ENCODE measurements at regions not wholly inside any gene's neighbourhood (a gene's known extent, or its start where the extent isn't known, plus 50 kb on each side); places are given as distances from the start of the nearest gene placed in this dataset.

DNA sequence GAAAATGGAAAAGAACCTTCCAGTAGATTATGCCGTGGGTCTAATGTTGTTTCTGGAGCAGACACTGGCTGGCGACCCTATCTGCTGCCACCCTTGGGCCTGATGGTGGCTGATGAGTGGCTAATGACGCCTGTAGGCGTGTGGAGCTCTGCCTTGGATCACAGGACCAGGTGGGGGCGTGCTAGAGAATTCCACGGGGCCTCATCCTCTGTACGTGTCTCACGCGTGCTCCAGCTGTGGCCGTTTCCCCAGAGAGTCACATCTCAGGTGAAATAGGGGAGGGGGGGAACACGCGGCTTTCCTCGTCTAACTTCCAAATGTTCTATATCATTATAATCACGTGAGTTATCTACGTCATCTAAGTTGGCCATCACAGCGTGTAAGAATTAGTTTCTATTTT lies 160.9 kb upstream of the SMIM21 start:
- TF ChIP-seq, protein P1, sequence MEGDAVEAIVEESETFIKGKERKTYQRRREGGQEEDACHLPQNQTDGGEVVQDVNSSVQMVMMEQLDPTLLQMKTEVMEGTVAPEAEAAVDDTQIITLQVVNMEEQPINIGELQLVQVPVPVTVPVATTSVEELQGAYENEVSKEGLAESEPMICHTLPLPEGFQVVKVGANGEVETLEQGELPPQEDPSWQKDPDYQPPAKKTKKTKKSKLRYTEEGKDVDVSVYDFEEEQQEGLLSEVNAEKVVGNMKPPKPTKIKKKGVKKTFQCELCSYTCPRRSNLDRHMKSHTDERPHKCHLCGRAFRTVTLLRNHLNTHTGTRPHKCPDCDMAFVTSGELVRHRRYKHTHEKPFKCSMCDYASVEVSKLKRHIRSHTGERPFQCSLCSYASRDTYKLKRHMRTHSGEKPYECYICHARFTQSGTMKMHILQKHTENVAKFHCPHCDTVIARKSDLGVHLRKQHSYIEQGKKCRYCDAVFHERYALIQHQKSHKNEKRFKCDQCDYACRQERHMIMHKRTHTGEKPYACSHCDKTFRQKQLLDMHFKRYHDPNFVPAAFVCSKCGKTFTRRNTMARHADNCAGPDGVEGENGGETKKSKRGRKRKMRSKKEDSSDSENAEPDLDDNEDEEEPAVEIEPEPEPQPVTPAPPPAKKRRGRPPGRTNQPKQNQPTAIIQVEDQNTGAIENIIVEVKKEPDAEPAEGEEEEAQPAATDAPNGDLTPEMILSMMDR (conservative IDR thresholded peaks at IDR 0.05): no peak
- H3K79me2 ChIP-seq (ENCODE audit: low read depth): no peaks in the 10 kb centered on the region
- no peak for DNase-seq
- intact Hi-C loops (cut with micrococcal nuclease; ENCODE audit: unreplicated experiment): no loop called here
- no peaks in the 10 kb centered on the region for H4K20me1 ChIP-seq (ENCODE audit: insufficient read depth)
- no peaks in the 10 kb centered on the region for H3K4me1 ChIP-seq (replicated peaks; ENCODE audit: insufficient read depth)
- no peak overlapping the region for H3K4me2 ChIP-seq
- no peaks in the 10 kb centered on the region for H3F3A ChIP-seq (ENCODE audit: insufficient read depth, low read depth)
- H3K4me3 ChIP-seq: no peak overlapping the region
- H3K27ac ChIP-seq: no peak overlapping the region
- H2AFZ ChIP-seq: no peak overlapping the region
- H3K27me3 ChIP-seq (ENCODE audit: insufficient read depth, low read depth): peaks cover 21% of the 10 kb centered on the region
- peaks cover 6% of the 10 kb centered on the region for H3K9me3 ChIP-seq (ENCODE audit: insufficient read depth, low read depth)
- H3K36me3 ChIP-seq (ENCODE audit: low read depth): no peaks in the 10 kb centered on the region
- POLR2A ChIA-PET (ENCODE audit: unreplicated experiment): no interaction called here
- BruUV-seq (replicated peaks): no TSS peak
- no peaks in the 10 kb centered on the region for H3K9me2 ChIP-seq (ENCODE audit: insufficient read depth)
- CTCF ChIA-PET: no interaction called here

DNA sequence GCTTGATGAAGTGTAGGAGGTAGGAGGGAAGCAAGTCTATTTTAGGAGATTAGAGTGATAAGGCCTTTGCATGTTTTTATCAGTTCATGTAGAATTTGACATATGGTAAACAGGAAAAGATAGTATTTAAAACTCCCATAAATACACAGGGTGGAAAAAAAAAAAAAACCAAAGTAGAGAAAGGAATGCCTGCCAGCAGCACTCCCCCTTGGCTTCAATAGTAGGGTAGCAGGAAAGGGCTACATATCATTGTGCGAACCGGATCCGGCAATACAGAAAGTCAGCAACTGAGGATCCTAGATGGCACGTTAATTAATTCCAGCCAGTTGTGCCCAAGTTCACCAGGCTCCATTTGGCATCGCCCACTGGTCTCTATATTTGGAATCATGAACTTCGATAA lies 159.6 kb upstream of the SMIM21 start:
- Histone ChIP-seq H3K4me3 (no peak overlapping the region), H3K27ac (no peak overlapping the region), H3K9me3 (ENCODE audit: insufficient read depth, low read depth) (no peaks in the 10 kb centered on the region; the same call in 1 of the 2 replicates), H4K20me1 (ENCODE audit: insufficient read depth) (no peaks in the 10 kb centered on the region), H3K4me2 (no peak overlapping the region), H3K79me2 (ENCODE audit: low read depth) (no peaks in the 10 kb centered on the region), H3K36me3 (ENCODE audit: low read depth) (no peaks in the 10 kb centered on the region), H3K9me2 (ENCODE audit: insufficient read depth) (no peaks in the 10 kb centered on the region), H3K27me3 (ENCODE audit: insufficient read depth, low read depth) (peaks cover 21% of the 10 kb centered on the region), H2AFZ (no peak overlapping the region), H3K4me1 (replicated peaks; ENCODE audit: insufficient read depth) (no peaks in the 10 kb centered on the region), H3F3A (ENCODE audit: insufficient read depth, low read depth) (no peaks in the 10 kb centered on the region)
- POLR2A ChIA-PET (ENCODE audit: unreplicated experiment): no interaction called here
- TF ChIP-seq, protein P1 (conservative IDR thresholded peaks at IDR 0.05): no peak
- no peak for TF ChIP-seq EZH2 (IDR thresholded peaks at IDR 0.05; ENCODE audit: low read depth)
- BruUV-seq (replicated peaks): no TSS peak
- no peak for DNase-seq
- intact Hi-C loops (cut with micrococcal nuclease; ENCODE audit: unreplicated experiment): no loop called here
- CTCF ChIA-PET: no interaction called here

DNA sequence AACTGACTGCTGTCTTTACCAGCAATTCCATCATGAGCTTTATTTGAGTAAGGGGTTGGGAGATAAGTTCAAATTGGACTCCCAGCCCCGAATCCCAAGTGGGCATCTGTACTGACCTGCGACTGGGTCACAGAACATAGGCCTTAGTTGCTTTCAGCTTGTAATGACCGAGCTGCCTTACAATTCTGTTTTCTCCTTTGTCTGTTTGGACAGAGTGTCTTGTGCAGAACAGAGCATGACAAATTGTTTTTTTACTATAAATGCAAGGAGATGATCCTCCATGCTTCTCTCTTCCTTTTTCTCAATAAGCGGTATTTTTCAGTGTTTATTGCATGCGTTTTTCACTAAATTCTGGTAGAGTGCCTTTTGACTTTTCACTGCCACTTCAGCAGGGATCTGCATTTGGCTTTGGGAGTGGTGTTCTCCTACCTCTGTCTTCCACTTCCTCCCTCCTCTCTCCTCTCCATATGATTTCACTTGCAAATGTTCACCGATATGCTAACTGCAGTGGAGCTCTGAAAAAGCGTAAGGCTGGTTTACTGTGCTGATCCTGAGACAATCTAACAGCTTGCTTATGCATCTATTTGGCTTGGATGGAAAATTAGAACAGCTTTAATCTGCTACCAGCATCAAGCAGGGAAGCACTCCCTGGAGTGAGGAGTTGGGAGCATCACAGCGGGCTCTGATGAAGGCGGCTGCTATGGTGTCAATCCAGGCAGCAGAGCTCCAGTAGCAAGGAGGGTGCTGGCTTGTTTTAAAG lies 158.8 kb upstream of the SMIM21 start:
- no peak overlapping the region for H2AFZ ChIP-seq
- H3K4me3 ChIP-seq: no peak overlapping the region
- intact Hi-C loops (cut with micrococcal nuclease; ENCODE audit: unreplicated experiment): no loop called here
- no peak overlapping the region for H3K4me2 ChIP-seq
- POLR2A ChIA-PET (ENCODE audit: unreplicated experiment): no interaction called here
- DNase-seq: no peak
- CTCF ChIA-PET: no interaction called here
- H3K79me2 ChIP-seq (ENCODE audit: low read depth): no peaks in the 10 kb centered on the region
- H3F3A ChIP-seq (ENCODE audit: insufficient read depth, low read depth): no peaks in the 10 kb centered on the region
- H3K27ac ChIP-seq: no peak overlapping the region
- no peaks in the 10 kb centered on the region for H3K9me3 ChIP-seq (ENCODE audit: insufficient read depth, low read depth)
- H3K36me3 ChIP-seq (ENCODE audit: low read depth): no peaks in the 10 kb centered on the region
- no peak for TF ChIP-seq EZH2 (IDR thresholded peaks at IDR 0.05; ENCODE audit: low read depth)
- TF ChIP-seq, protein P1 (conservative IDR thresholded peaks at IDR 0.05): no peak
- no peaks in the 10 kb centered on the region for H4K20me1 ChIP-seq (ENCODE audit: insufficient read depth)
- H3K9me2 ChIP-seq (ENCODE audit: insufficient read depth): no peaks in the 10 kb centered on the region
- H3K27me3 ChIP-seq (ENCODE audit: insufficient read depth, low read depth): peaks cover 28% of the 10 kb centered on the region
- BruUV-seq (replicated peaks): no TSS peak
- H3K4me1 ChIP-seq (replicated peaks; ENCODE audit: insufficient read depth): no peaks in the 10 kb centered on the region
